A549 (cell line): ENCODE measurements at regions not wholly inside any gene's neighbourhood (a gene's known extent, or its start where the extent isn't known, plus 50 kb on each side); places are given as distances from the start of the nearest gene placed in this dataset.

Experiments
- CHD2 ChIP-seq: fragments of 150-350 bp; IDR thresholded peaks from 2 replicates; pipeline ENCODE4 v1.6.1; 2014; ENCODE audit warnings: low read length; ENCODE audit not compliant: partially characterized antibody
- CHD4 ChIP-seq: fragments of 200-600 bp; sonication (generic); IDR thresholded peaks from 2 replicates; pipeline ENCODE4 v1.6.1; 2016; ENCODE audit warnings: antibody characterized with exemption, mild to moderate bottlenecking, borderline replicate concordance
- MYC ChIP-seq: IDR thresholded peaks from 2 replicates; pipeline ENCODE4 v1.6.1; 2012; ENCODE audit warnings: mild to moderate bottlenecking, inconsistent platforms, low read length, improper control_type of control experiment, borderline replicate concordance
- NFE2L2 ChIP-seq: fragments of 150-350 bp; conservative IDR thresholded peaks from 2 replicates; pipeline ENCODE4 v1.6.1; 2014; ENCODE audit warnings: low read length
- NR3C1 ChIP-seq: fragments of >200 bp; sonication (Bioruptor Twin); formaldehyde crosslinking; IDR thresholded peaks from 3 replicates; pipeline ENCODE4 v1.6.1; 2017
- PBX3 ChIP-seq: IDR thresholded peaks from 2 replicates; pipeline ENCODE4 v1.6.1; 2012
- POLR2A ChIP-seq: IDR thresholded peaks from 2 replicates; pipeline ENCODE4 v1.6.1; 2012; ENCODE audit warnings: mild to moderate bottlenecking, low read length
- POLR2AphosphoS2 ChIP-seq: conservative IDR thresholded peaks from 2 replicates; pipeline ENCODE4 v1.6.1; 2012; ENCODE audit warnings: low read length, improper control_type of control experiment, inconsistent platforms
- RAD21 ChIP-seq, 2 experiments: fragments of >200 bp in 1 of 2; sonication (Bioruptor Twin) in 1 of 2; formaldehyde crosslinking in 1 of 2; IDR thresholded peaks in 1 of 2; conservative IDR thresholded peaks in 1 of 2; 2 replicates in 1 of 2; 3 replicates in 1 of 2; pipeline ENCODE4 v1.6.1; 2012 to 2018; ENCODE audit warnings: inconsistent platforms in 1 of 2
- ZFP36 ChIP-seq: fragments of 450-650 bp; IDR thresholded peaks from 2 replicates; pipeline ENCODE4 v1.6.1; 2014; ENCODE audit warnings: borderline replicate concordance; ENCODE audit not compliant: partially characterized antibody
- TF ChIP-seq, protein P1 (sequence below): fragments of >200 bp; sonication (Bioruptor Twin); formaldehyde crosslinking; IDR thresholded peaks from 3 replicates; pipeline ENCODE4 v1.5.1; 2016

DNA sequence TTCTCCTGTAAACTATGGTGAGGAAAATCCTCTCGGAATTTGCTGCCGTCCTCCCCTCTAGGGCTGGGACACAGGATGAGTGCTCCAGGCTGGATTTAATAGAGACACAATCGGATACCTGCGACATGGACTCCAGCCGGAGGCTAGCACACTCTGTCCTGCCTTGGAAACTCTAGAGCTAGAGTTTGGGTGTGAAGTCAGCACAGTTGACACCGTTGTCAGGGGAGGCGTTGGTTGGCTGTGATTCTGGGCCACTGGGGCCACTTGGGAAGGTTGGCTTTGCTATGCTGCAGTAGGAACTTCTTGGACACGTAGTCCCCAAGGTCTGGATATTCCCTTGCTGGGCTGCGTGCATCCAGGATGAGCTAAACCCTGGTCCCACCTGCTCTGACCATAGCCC, 169.4 kb downstream of the NRN1 start:
- TF ChIP-seq MYC (no peak), POLR2AphosphoS2 (no peak), NFE2L2 (no peak), POLR2A (no peak), NR3C1 (no peak), PBX3 (no peak), RAD21 (conservative IDR thresholded peaks at IDR 0.05 in 1 of 2, IDR thresholded peaks at IDR 0.05 in 1 of 2) (no peak), CHD2 (no peak), ZFP36 (no peak), CHD4 (no peak)
- TF ChIP-seq, protein P1, sequence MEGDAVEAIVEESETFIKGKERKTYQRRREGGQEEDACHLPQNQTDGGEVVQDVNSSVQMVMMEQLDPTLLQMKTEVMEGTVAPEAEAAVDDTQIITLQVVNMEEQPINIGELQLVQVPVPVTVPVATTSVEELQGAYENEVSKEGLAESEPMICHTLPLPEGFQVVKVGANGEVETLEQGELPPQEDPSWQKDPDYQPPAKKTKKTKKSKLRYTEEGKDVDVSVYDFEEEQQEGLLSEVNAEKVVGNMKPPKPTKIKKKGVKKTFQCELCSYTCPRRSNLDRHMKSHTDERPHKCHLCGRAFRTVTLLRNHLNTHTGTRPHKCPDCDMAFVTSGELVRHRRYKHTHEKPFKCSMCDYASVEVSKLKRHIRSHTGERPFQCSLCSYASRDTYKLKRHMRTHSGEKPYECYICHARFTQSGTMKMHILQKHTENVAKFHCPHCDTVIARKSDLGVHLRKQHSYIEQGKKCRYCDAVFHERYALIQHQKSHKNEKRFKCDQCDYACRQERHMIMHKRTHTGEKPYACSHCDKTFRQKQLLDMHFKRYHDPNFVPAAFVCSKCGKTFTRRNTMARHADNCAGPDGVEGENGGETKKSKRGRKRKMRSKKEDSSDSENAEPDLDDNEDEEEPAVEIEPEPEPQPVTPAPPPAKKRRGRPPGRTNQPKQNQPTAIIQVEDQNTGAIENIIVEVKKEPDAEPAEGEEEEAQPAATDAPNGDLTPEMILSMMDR, result no peak
